GM12878 (cell line): ENCODE measurements at regions not wholly inside any gene's neighbourhood (a gene's known extent, or its start where the extent isn't known, plus 50 kb on each side); places are given as distances from the start of the nearest gene placed in this dataset.

Experiments
- ATAC-seq: fragments of 200-7000 bp; cut with Tn5 transposase; 3 replicates; pipeline ENCODE4 v1.9.1; 2020; ENCODE audit warnings: mild to moderate bottlenecking, moderate library complexity
- BruUV-seq: library from RNA; stranded (reverse); fragments of 400-500 nt; replicated peaks from 2 replicates; lab custom pipeline; 2021; lab: Mats Ljungman, UMichigan
- CTCF ChIA-PET: fragments of 300-600 bp; sonication (Branson Sonifier 250); formaldehyde crosslinking; extraction: SDS; loops from one replicate; lab custom pipeline; 2021; ENCODE audit warnings: inconsistent platforms; lab: Yijun Ruan, JAX
- POLR2A ChIA-PET: fragments of 350-600 bp; formaldehyde crosslinking; extraction: SDS; loops from one replicate; lab custom pipeline; 2021; ENCODE audit warnings: inconsistent platforms; lab: Charles Lee
- RAD21 ChIA-PET: fragments of 300-600 bp; sonication (Branson Sonifier 250); formaldehyde crosslinking; loops from one replicate; lab custom pipeline; 2023; ENCODE audit warnings: antibody characterized with exemption; ENCODE audit not compliant: unreplicated experiment; lab: Charles Lee
- SMC1A ChIA-PET: fragments of 300-600 bp; sonication (Branson Sonifier 250); formaldehyde crosslinking; loops from one replicate; lab custom pipeline; 2023; ENCODE audit not compliant: unreplicated experiment, uncharacterized antibody; lab: Charles Lee
- DNase-seq: peaks from one replicate; pipeline ENCODE4 v3.0.0-alpha.2; 2011; ENCODE audit warnings: low read depth, low spot score
- FAIRE-seq: peaks from 3 replicates; lab custom pipeline; 2011; peaks lifted over from hg19 to GRCh38; lab: Jason Lieb, UNC
- H2AFZ ChIP-seq: 2 replicates; pipeline ENCODE4 v1.6.0; 2011; ENCODE audit warnings: low read depth, low read length, control low read depth; ENCODE audit not compliant: control insufficient read depth
- H3K27ac ChIP-seq: 2 replicates; pipeline ENCODE4 v1.5.1; 2011; ENCODE audit warnings: control low read depth; ENCODE audit not compliant: control insufficient read depth, insufficient read depth
- H3K27me3 ChIP-seq, 2 experiments: replicated peaks in 1 of 2; 2 replicates each; pipeline versions ENCODE4 v1.6.0 to v1.6.1; 2011; ENCODE audit warnings: low read length in 1 of 2; ENCODE audit not compliant: control insufficient read depth in 2 of 2, insufficient read depth in 2 of 2
- H3K36me3 ChIP-seq, 2 experiments: 2 replicates each; pipeline ENCODE4 v1.5.1; 2011; ENCODE audit warnings: low read length in 1 of 2; ENCODE audit not compliant: control insufficient read depth in 2 of 2, insufficient read depth in 2 of 2
- H3K4me1 ChIP-seq: 2 replicates; pipeline ENCODE4 v1.6.1; 2011; ENCODE audit warnings: mild to moderate bottlenecking, low read length, moderate library complexity, mixed read lengths; ENCODE audit not compliant: control insufficient read depth, insufficient read depth
- H3K4me2 ChIP-seq: 2 replicates; pipeline ENCODE4 v1.6.0; 2011; ENCODE audit warnings: control low read depth; ENCODE audit not compliant: control insufficient read depth, insufficient read depth
- H3K4me3 ChIP-seq: fragments of 200-600 bp; sonication (generic); 2 replicates; pipeline ENCODE4 v1.5.1; 2016
- H3K79me2 ChIP-seq: 2 replicates; pipeline ENCODE4 v1.6.0; 2011; ENCODE audit warnings: low read length; ENCODE audit not compliant: control insufficient read depth, insufficient read depth
- H3K9ac ChIP-seq: 2 replicates; pipeline ENCODE4 v1.8.0; 2011; ENCODE audit warnings: low read length, control low read depth, mixed read lengths; ENCODE audit not compliant: control insufficient read depth, insufficient read depth
- H3K9me3 ChIP-seq: replicated peaks from 3 replicates; pipeline ENCODE4 v1.5.1; 2011; ENCODE audit warnings: mild to moderate bottlenecking, low read length; ENCODE audit not compliant: control insufficient read depth, insufficient read depth
- H4K20me1 ChIP-seq: 2 replicates; pipeline ENCODE4 v1.6.0; 2011; ENCODE audit not compliant: control insufficient read depth, insufficient read depth
- BMI1 ChIP-seq: fragments of 450-650 bp; IDR thresholded peaks from 2 replicates; pipeline ENCODE4 v1.6.1; 2016; ENCODE audit warnings: mild to moderate bottlenecking, moderate library complexity, borderline replicate concordance
- DPF2 ChIP-seq: fragments of 450-650 bp; IDR thresholded peaks from 2 replicates; pipeline ENCODE4 v1.6.1; 2017; ENCODE audit warnings: mild to moderate bottlenecking
- EED ChIP-seq: sonication (generic); IDR thresholded peaks from 2 replicates; pipeline ENCODE4 v1.6.1; 2016; ENCODE audit warnings: antibody characterized with exemption, low read depth
- IKZF2 ChIP-seq, 2 experiments: fragments of 450-650 bp; IDR thresholded peaks; 2 replicates each; pipeline ENCODE4 v1.6.1; 2017; ENCODE audit warnings: mild to moderate bottlenecking in 2 of 2, moderate library complexity in 2 of 2
- NFYB ChIP-seq: IDR thresholded peaks from 2 replicates; pipeline ENCODE4 v1.6.1; 2011; ENCODE audit warnings: low read depth, mild to moderate bottlenecking, low read length, improper control_type of control experiment, moderate library complexity; ENCODE audit not compliant: insufficient read depth
- NRF1 ChIP-seq: conservative IDR thresholded peaks from 2 replicates; pipeline ENCODE4 v1.6.1; 2011; ENCODE audit warnings: mild to moderate bottlenecking, low read depth, low read length, improper control_type of control experiment
- RELB ChIP-seq: fragments of 450-650 bp; IDR thresholded peaks from 2 replicates; pipeline ENCODE4 v1.6.1; 2017; ENCODE audit warnings: low read depth, mild to moderate bottlenecking, moderate library complexity
- SREBF1 ChIP-seq: IDR thresholded peaks from 2 replicates; pipeline ENCODE4 v1.6.1; 2012; ENCODE audit warnings: mild to moderate bottlenecking, low read length
- WGBS: methylation state at CpG from one replicate; pipeline ENCODE4 v1.1.6; 2016; ENCODE audit warnings: low lambda C conversion rate; ENCODE audit not compliant: insufficient replicate concordance, insufficient coverage; ENCODE audit errors: missing lambda C conversion rate; 5-methylcytosine and 5-hydroxymethylcytosine counted together
- in situ Hi-C: fragments of 300-500 bp; cut with MboI; formaldehyde crosslinking; loops from 9 replicates; pipeline ENCODE4 v1.14.3; 2018; ENCODE audit warnings: mixed read lengths
- intact Hi-C: fragments of 100-400 bp; cut with micrococcal nuclease; formaldehyde crosslinking; loops from one replicate; pipeline ENCODE4 v1.14.2; 2022; ENCODE audit not compliant: unreplicated experiment
- TF ChIP-seq, protein P1 (sequence below): fragments of 450-650 bp; IDR thresholded peaks from 2 replicates; pipeline ENCODE4 v1.6.1; 2016; ENCODE audit warnings: mild to moderate bottlenecking

- ChIA-PET RAD21 (interaction anchor here (0.9 to 7.4 kb wide), 12 partner anchors 9 to 1033 kb away, joined by 3 to 162 read pairs (median 7); partner anchors contain the start of gene PTTG1), POLR2A (interaction anchor here (0.6 to 3.8 kb wide), 12 partner anchors 21 to 337 kb away, joined by 3 to 15 read pairs (median 4); partner anchors contain the start of gene PTTG1), SMC1A (interaction anchor here (0.6 to 6.4 kb wide), 23 partner anchors 8 to 341 kb away, joined by 3 to 205 read pairs (median 5); no protein-coding TSS in a partner anchor), CTCF (interaction anchor here (0.7 to 10.1 kb wide), 18 partner anchors 8 to 1702 kb away, joined by 3 to 235 read pairs (median 8); partner anchors contain the start of gene PTTG1)
- Histone ChIP-seq H3K27ac (peak overlapping the region; percentile 54), H3K79me2 (peaks cover 4% of the 10 kb centered on the region), H3K4me2 (peak overlapping the region; percentile 49), H2AFZ (peak overlapping the region; percentile 9; the same call in 1 of the 2 replicates), H4K20me1 (no peaks in the 10 kb centered on the region), H3K36me3 (no peaks in the 10 kb centered on the region), H3K27me3 (no peaks in the 10 kb centered on the region), H3K9me3 (no peaks in the 10 kb centered on the region), H3K4me1 (peaks cover 15% of the 10 kb centered on the region; the same call in 1 of the 2 replicates), H3K4me3 (no peak overlapping the region), H3K9ac (no peak overlapping the region)
- FAIRE-seq, result no peak
- in situ Hi-C loops (no loop called here), intact Hi-C loops (loop anchor here (2.0 to 10.0 kb wide), 6 partner anchors 38 to 1171 kb away; partner anchors contain the start of gene GABRB2)
- BruUV-seq, result no TSS peak
- TF ChIP-seq BMI1 (peak; percentile 96), NFYB (no peak), EED (peak; percentile 10), RELB (0 out of 2 replicates have a peak, but pooled peaks have one; percentile 26), NRF1 (no peak), IKZF2 (IDR thresholded peaks at IDR 0.05) (peak in 1 of 2 experiments; percentile 37; a peak in 1 of 4 replicates), SREBF1 (no peak), DPF2 (no peak)
- TF ChIP-seq, protein P1, sequence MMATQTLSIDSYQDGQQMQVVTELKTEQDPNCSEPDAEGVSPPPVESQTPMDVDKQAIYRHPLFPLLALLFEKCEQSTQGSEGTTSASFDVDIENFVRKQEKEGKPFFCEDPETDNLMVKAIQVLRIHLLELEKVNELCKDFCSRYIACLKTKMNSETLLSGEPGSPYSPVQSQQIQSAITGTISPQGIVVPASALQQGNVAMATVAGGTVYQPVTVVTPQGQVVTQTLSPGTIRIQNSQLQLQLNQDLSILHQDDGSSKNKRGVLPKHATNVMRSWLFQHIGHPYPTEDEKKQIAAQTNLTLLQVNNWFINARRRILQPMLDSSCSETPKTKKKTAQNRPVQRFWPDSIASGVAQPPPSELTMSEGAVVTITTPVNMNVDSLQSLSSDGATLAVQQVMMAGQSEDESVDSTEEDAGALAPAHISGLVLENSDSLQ, result 0 out of 2 replicates have a peak, but pooled peaks have one; percentile 18
- peak; percentile 81 for ATAC-seq
- DNase-seq, result no peak
- 24% methylated on average over 18 of the region's 18 CpGs for WGBS
Observed at GRCh38 chr5:160506006-160507004, 84.7 kb downstream of the PTTG1 start.
